Eye (tissue), 1 donor: ENCODE measurements at regions not wholly inside any gene's neighbourhood (a gene's known extent, or its start where the extent isn't known, plus 50 kb on each side); places are given as distances from the start of the nearest gene placed in this dataset.

Source experiments
- DNase-seq: peaks from one replicate; pipeline ENCODE4 v3.0.0-alpha.2; 2015

GRCh38 chr6:105954148-105954547 lies 132.0 kb upstream of the PRDM1 start:
- no peak for DNase-seq

- no peak for DNase-seq
Measured at GRCh38 chr6:105952772-105953690, 133.1 kb upstream of the PRDM1 start.

GRCh38 chr6:105952326-105952725 lies 133.8 kb upstream of the PRDM1 start:
- DNase-seq: no peak

- DNase-seq: no peak
Measured at GRCh38 chr6:105951322-105951721, 134.8 kb upstream of the PRDM1 start.

GRCh38 chr6:105949869-105950268 lies 136.3 kb upstream of the PRDM1 start:
- no peak for DNase-seq

GRCh38 chr6:105943514-105943913 lies 142.6 kb upstream of the PRDM1 start:
- DNase-seq: no peak

GRCh38 chr6:105941621-105942412 lies 144.3 kb upstream of the PRDM1 start:
- no peak for DNase-seq

- DNase-seq: no peak
Measured at GRCh38 chr6:105940990-105941389, 145.1 kb upstream of the PRDM1 start.

GRCh38 chr6:105936972-105937371 lies 149.2 kb upstream of the PRDM1 start:
- DNase-seq: no peak

GRCh38 chr6:105935416-105935815 lies 150.7 kb upstream of the PRDM1 start:
- DNase-seq: no peak

- no peak for DNase-seq
Measured at GRCh38 chr6:105934708-105935107, 151.4 kb upstream of the PRDM1 start.

GRCh38 chr6:105932440-105932839 lies 153.7 kb upstream of the PRDM1 start:
- DNase-seq: no peak

- no peak for DNase-seq
Measured at GRCh38 chr6:105929626-105930025, 156.5 kb upstream of the PRDM1 start.

GRCh38 chr6:105926318-105926717 lies 159.8 kb upstream of the PRDM1 start:
- DNase-seq: no peak

GRCh38 chr6:105925706-105926105 lies 160.4 kb upstream of the PRDM1 start:
- no peak for DNase-seq

GRCh38 chr6:105921781-105922180 lies 164.4 kb upstream of the PRDM1 start:
- DNase-seq: no peak

- no peak for DNase-seq
Measured at GRCh38 chr6:105920071-105920470, 166.1 kb upstream of the PRDM1 start.

GRCh38 chr6:105917038-105917695 lies 169.0 kb upstream of the PRDM1 start:
- no peak for DNase-seq

GRCh38 chr6:105911106-105911629 lies 175.0 kb upstream of the PRDM1 start:
- DNase-seq: no peak

- DNase-seq: no peak
Measured at GRCh38 chr6:105909106-105909505, 177.0 kb upstream of the PRDM1 start.

GRCh38 chr6:105907991-105908390 lies 178.1 kb upstream of the PRDM1 start:
- DNase-seq: no peak

GRCh38 chr6:105907301-105907700 lies 178.8 kb upstream of the PRDM1 start:
- no peak for DNase-seq

- peak; percentile 10 for DNase-seq
Measured at GRCh38 chr6:105902401-105903031, 183.6 kb upstream of the PRDM1 start.
